Activated CD4-positive, CD25-positive, alpha-beta regulatory T cell treated with anti-CD3 and anti-CD28 coated beads, Interleukin-2, amount 50 U/mL, for 16 hours (primary cell): ENCODE measurements at regions not wholly inside any gene's neighbourhood (a gene's known extent, or its start where the extent isn't known, plus 50 kb on each side); places are given as distances from the start of the nearest gene placed in this dataset.

Source experiments
- DNase-seq: peaks from one replicate; pipeline ENCODE4 v3.0.0-alpha.2; 2020; ENCODE audit warnings: low read depth, low spot score

GRCh38 chr5:110112348-110112747 is 422.6 kb downstream of the MAN2A1 start:
- DNase-seq = no peak

DNA sequence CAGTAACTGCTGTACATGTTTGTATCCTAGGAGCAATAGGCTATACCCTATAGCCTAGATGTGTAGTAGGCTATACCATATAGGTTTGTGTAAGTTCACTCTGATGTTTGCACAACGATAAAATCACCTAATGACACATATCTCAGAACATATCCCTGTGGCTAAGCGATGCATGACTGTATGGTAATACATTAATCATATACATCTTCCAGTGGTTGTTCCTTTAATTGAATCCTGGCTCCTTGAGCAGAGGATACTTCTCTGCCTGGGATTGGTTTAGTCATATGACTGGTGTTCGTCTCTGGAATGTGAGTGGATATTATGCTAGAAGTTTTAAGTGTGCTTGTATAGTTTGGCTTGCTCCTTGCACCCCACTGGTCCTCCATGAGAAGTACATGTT is 425.8 kb downstream of the MAN2A1 start:
- no peak for DNase-seq

- DNase-seq = no peak
Measured at GRCh38 chr5:110116539-110116938, 426.8 kb downstream of the MAN2A1 start.

DNA sequence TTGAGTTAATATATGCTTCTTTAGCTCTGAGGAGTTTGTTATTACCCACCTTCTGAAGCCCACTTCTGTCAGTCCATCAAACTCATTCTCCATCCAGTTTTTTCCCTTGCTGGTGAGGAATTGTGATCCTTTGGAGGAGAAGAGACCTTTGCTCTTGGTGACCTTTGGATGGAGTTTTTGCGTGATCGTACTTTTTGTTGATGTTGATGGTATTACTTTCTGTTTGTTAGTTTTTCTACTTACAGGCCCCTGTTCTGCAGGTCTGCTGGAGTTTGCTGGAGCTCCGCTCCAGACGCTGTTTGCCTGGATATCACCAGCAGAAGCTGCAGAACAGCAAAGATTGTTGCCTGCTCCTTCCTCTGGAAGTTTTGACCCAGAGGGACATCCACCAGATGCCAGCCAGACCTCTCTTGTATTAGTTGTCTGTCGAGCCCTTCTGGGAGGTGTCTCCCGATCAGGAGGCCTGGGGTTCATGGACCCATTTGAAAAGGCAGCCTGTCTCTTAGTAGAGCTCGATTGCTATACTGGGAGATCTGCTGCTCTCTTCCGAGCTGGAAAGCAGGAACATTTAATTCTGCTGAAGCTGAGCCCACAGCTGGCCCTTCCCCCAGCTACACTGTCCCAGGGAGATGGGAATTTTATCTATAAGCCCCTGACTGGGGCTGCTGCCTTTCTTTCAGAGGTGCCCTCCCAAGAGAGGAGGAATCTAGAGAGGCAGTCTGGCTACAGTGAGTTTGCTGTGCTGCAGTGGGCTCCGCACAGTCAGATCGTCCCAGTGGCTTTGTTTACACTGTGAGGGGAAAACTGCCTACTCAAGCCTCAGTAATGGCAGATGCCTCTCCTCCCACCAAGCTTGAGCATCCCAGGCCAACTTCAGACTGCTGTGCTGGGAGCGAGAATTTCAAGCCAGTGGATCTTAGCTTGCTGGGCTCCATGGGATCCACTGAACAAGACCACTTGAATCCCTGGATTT is 445.5 kb downstream of the MAN2A1 start:
- DNase-seq = no peak

GRCh38 chr5:110150199-110150598 is 460.5 kb downstream of the MAN2A1 start:
- DNase-seq = no peak

- DNase-seq = no peak
Measured at GRCh38 chr5:110159202-110159601, 469.5 kb downstream of the MAN2A1 start.

DNA sequence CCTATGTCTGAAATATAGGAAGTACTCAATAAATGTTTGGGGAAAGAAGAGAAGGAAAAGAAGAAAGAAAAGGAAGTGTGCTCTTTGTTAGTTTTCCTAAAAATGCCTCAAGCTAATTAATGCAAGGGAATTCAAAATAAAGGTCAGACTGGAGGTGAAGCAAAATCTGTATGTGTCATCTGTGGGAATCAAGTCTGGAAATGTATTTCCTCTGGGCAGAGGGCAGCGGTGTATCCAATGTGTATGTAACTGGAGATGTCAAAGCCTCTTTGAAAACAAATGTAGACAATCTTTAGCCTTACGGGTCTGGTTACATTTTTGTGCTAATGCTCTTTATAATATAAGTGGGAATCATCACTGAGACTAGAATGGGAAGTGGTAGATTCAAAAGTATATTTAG is 471.4 kb downstream of the MAN2A1 start:
- DNase-seq = no peak

DNA sequence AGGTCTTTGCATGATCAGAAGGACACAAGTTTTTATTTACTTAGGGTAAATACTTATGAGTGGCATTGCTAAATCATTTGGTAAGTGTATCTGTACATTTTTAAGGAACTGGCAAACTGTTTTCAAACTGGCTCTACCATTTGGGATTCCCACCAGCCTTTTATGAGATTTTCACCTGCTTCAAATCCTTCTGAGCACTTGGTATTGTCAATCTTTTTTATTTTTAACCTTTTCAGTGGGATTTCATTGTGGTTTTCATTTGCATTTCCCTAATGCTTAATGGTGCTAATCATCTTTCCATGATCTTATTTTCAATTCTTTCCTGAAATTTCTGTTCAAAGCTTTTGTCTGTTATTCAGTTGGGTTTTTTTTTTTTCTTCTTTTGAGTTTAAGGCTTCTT is 475.6 kb downstream of the MAN2A1 start:
- DNase-seq = no peak

GRCh38 chr5:110167384-110167783 is 477.7 kb downstream of the MAN2A1 start:
- DNase-seq = no peak

DNA sequence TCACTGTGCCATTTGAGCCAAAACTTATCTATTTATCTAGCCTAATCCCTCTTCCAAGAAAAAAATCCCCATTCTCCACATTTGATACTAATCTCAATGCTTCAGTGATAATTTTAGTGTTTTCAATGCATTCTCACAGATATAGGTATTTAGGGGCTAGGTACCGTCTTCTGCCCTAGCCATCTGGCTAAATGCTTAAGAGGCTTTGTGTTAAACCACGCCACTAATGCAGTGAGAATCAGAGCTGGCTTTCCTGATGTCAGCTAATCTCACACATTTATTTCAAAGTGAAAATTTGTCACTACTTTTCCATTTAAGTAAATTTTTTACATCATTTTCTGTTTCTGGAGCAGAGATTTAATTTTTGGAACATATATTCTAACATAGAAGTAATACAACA is 479.7 kb downstream of the MAN2A1 start:
- no peak for DNase-seq

DNA sequence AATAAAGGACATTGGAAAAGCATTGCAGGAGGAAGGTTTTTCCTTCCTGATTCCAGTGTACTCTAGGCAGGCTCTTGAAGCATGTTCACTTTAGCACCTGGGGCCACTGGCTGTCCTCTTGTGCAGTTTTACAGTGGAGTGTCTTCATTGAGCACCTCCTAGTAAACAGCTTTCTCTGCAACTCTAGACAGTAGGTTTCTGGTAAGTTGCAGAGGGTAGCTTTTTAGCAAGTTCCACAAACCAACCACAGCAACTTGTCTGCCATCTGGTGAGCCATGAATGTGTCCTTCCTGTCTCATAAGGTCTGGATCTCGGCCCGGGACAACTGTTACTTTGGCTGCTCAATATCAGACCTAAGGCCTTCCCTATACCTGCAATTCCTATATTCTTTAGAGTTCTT is 488.0 kb downstream of the MAN2A1 start:
- DNase-seq = no peak

GRCh38 chr5:110179321-110179720 is 489.6 kb downstream of the MAN2A1 start:
- no peak for DNase-seq

DNA sequence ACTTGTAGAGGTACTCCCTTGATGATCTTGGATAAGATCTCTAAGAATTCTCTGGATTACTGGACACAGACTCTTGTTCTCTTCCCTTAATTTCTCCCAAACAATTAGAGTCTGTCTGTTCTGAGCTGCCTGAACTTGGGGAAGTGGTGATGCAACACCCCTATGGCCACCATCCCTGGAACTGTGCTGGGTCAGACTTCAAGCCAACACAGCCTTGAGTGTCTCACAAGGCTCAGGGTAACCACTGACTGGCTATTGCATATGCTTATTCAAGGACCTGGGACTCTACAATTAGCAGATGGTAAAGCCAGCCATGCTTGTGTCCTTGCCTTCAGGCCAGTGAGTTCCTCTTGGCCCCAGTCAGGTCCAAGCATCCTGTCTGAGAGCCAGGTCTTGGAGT is 504.5 kb downstream of the MAN2A1 start:
- no peak for DNase-seq

GRCh38 chr5:110195288-110195687 is 505.6 kb downstream of the MAN2A1 start:
- no peak for DNase-seq

GRCh38 chr5:110201791-110202190 is 512.1 kb downstream of the MAN2A1 start:
- DNase-seq = no peak

GRCh38 chr5:110203661-110204060 is 513.9 kb downstream of the MAN2A1 start:
- no peak for DNase-seq

GRCh38 chr5:110209401-110209800 is 517.1 kb downstream of the TMEM232 start:
- DNase-seq = no peak

DNA sequence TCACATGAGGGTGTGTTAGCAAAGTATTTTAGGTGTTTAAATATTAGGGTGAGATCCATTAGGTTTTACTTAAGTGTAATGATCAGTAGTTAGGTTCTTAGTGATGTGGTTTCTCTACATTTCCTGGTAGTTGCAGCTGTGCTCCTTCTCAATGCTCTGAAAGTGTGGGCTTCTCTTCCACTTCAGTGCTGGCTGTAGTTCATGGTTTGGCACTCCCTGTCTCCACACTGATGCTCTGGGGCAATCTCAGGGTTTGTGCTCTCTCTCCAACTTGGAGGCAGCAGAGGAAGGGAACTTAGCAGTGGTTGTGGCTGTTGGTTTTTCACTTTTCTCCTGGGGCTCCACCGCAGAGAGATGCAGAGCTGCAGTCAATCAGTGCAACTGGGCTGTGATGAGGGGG is 507.5 kb downstream of the TMEM232 start:
- DNase-seq = no peak

- DNase-seq = no peak
Measured at GRCh38 chr5:110219769-110220168, 506.7 kb downstream of the TMEM232 start.

DNA sequence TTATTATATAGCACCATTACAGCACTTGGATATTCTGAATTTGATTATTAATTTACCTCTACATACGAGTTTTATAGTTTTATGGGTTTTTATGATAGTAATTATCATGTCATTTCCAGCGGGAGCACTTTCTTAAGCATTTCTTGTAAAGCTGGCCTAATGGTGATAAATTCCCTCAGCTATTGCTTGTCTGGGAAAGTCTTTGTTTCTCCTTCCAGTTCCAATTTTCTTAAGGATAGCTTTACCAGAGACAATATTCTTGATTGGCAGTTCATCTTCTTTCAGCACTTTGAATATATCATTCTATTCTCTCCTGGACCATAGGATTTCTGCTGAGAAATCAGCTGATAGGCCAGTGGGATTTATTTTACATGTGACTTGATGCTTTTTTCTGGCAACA is 505.4 kb downstream of the TMEM232 start:
- DNase-seq = no peak

GRCh38 chr5:110224050-110224449 is 502.4 kb downstream of the TMEM232 start:
- no peak for DNase-seq

DNA sequence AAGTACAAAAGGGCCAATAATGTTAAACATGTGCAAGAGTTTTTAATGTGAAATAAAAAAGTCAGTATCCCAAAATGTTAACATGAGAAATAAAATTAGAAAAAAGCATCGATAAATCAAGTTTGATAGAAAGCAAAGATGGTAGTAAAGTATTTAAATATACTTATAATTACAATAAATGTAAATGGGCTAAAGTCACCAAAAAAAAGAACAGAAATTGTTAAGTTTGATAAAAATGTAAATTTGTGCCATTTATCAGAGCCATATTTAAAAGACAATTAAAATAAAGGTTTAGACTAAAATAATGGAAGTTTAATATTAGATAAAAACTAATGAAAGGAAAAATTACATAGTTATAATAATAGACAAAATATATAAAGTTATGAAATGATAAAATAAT is 500.5 kb downstream of the TMEM232 start:
- no peak for DNase-seq

GRCh38 chr5:110239786-110240185 is 486.7 kb downstream of the TMEM232 start:
- DNase-seq = no peak

- no peak for DNase-seq
Measured at GRCh38 chr5:110242950-110243349, 483.5 kb downstream of the TMEM232 start.
